ENCODE measurements at regions not wholly inside any gene's neighbourhood (a gene's known extent, or its start where the extent isn't known, plus 50 kb on each side); places are given as distances from the start of the nearest gene placed in this dataset.

GRCh38 chr4:126172126-126172525 lies 857.4 kb downstream of the FAT4 start:
- TF ChIP-seq POLR2A (IDR thresholded peaks at IDR 0.05), result no peak
- TF ChIP-seq, protein P1, sequence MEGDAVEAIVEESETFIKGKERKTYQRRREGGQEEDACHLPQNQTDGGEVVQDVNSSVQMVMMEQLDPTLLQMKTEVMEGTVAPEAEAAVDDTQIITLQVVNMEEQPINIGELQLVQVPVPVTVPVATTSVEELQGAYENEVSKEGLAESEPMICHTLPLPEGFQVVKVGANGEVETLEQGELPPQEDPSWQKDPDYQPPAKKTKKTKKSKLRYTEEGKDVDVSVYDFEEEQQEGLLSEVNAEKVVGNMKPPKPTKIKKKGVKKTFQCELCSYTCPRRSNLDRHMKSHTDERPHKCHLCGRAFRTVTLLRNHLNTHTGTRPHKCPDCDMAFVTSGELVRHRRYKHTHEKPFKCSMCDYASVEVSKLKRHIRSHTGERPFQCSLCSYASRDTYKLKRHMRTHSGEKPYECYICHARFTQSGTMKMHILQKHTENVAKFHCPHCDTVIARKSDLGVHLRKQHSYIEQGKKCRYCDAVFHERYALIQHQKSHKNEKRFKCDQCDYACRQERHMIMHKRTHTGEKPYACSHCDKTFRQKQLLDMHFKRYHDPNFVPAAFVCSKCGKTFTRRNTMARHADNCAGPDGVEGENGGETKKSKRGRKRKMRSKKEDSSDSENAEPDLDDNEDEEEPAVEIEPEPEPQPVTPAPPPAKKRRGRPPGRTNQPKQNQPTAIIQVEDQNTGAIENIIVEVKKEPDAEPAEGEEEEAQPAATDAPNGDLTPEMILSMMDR (IDR thresholded peaks at IDR 0.05), result no peak

Measured in Peyer's patch (tissue), 4 donors.